Ovary (tissue), 3 donors: ENCODE measurements at regions not wholly inside any gene's neighbourhood (a gene's known extent, or its start where the extent isn't known, plus 50 kb on each side); places are given as distances from the start of the nearest gene placed in this dataset.

Experiments used
- EP300 ChIP-seq: sonication (generic); formaldehyde crosslinking; IDR thresholded peaks from one replicate; pipeline ENCODE4 v1.6.1; 2017; ENCODE audit warnings: antibody characterized with exemption
- TF ChIP-seq, protein P1 (sequence below), 3 donors: fragments of 450-650 bp in 2 of 3; fragments of 200-600 bp in 1 of 3; IDR thresholded peaks; one replicate each; pipeline versions ENCODE4 v1.5.1 to v1.8.0; 2016 to 2022; ENCODE audit warnings: antibody characterized with exemption in 3 of 3, mild to moderate bottlenecking in 1 of 3
- donor health status: DM: no; HTN: no; CAD: no.

DNA sequence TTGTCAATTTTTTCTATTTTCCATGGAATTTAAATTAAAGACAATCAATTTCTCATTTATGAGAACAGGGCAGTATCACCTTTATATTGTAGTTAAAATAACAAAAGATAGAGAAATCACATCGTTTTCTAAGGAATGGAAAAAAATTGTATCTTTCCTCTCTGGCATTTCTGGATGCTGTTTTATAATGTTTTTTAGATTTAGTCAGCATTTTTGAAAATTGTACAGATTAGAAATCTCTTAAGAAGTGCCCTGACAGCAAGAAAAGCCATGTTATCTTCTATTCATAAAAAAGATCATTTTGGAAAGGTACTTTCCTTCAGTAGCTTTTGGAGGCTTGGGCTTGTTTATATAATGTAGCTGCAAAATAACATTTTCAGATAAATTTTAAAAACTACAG lies 116.9 kb downstream of the PLG start:
- TF ChIP-seq, protein P1, sequence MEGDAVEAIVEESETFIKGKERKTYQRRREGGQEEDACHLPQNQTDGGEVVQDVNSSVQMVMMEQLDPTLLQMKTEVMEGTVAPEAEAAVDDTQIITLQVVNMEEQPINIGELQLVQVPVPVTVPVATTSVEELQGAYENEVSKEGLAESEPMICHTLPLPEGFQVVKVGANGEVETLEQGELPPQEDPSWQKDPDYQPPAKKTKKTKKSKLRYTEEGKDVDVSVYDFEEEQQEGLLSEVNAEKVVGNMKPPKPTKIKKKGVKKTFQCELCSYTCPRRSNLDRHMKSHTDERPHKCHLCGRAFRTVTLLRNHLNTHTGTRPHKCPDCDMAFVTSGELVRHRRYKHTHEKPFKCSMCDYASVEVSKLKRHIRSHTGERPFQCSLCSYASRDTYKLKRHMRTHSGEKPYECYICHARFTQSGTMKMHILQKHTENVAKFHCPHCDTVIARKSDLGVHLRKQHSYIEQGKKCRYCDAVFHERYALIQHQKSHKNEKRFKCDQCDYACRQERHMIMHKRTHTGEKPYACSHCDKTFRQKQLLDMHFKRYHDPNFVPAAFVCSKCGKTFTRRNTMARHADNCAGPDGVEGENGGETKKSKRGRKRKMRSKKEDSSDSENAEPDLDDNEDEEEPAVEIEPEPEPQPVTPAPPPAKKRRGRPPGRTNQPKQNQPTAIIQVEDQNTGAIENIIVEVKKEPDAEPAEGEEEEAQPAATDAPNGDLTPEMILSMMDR (IDR thresholded peaks at IDR 0.05), result no peak
- no peak for TF ChIP-seq EP300
